ENCODE measurements at regions not wholly inside any gene's neighbourhood (a gene's known extent, or its start where the extent isn't known, plus 50 kb on each side); places are given as distances from the start of the nearest gene placed in this dataset.

- peaks cover 0 to 1% (median 0%) of the 10 kb centered on the region in 4 donors for H3K9me3 ChIP-seq (ENCODE audit: control insufficient read depth in 4 of 4, low read length in 3 of 4)
- 98% methylated on average over 3 of the region's 3 CpGs for WGBS
- H3K4me1 ChIP-seq (ENCODE audit: control insufficient read depth in 4 of 4, insufficient read depth in 4 of 4, low read length in 3 of 4) = no peaks in the 10 kb centered on the region
- no peaks in the 10 kb centered on the region for H3K36me3 ChIP-seq (ENCODE audit: control insufficient read depth in 4 of 4, insufficient read depth in 3 of 4, low read depth in 1 of 4, low read length in 3 of 4)
- H3K9ac ChIP-seq (ENCODE audit: low read depth in 1 of 2, low read length in 2 of 2) = no peak overlapping the region
- no peaks in the 10 kb centered on the region for H3K27me3 ChIP-seq (ENCODE audit: control insufficient read depth in 4 of 4, insufficient read depth in 4 of 4, low read length in 3 of 4)
- no peak overlapping the region for H3K4me3 ChIP-seq (ENCODE audit: low read depth in 1 of 3, low read length in 3 of 3)
- TF ChIP-seq, protein P1, sequence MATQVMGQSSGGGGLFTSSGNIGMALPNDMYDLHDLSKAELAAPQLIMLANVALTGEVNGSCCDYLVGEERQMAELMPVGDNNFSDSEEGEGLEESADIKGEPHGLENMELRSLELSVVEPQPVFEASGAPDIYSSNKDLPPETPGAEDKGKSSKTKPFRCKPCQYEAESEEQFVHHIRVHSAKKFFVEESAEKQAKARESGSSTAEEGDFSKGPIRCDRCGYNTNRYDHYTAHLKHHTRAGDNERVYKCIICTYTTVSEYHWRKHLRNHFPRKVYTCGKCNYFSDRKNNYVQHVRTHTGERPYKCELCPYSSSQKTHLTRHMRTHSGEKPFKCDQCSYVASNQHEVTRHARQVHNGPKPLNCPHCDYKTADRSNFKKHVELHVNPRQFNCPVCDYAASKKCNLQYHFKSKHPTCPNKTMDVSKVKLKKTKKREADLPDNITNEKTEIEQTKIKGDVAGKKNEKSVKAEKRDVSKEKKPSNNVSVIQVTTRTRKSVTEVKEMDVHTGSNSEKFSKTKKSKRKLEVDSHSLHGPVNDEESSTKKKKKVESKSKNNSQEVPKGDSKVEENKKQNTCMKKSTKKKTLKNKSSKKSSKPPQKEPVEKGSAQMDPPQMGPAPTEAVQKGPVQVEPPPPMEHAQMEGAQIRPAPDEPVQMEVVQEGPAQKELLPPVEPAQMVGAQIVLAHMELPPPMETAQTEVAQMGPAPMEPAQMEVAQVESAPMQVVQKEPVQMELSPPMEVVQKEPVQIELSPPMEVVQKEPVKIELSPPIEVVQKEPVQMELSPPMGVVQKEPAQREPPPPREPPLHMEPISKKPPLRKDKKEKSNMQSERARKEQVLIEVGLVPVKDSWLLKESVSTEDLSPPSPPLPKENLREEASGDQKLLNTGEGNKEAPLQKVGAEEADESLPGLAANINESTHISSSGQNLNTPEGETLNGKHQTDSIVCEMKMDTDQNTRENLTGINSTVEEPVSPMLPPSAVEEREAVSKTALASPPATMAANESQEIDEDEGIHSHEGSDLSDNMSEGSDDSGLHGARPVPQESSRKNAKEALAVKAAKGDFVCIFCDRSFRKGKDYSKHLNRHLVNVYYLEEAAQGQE (IDR thresholded peaks at IDR 0.05) = no peak
- TF ChIP-seq, protein P2, sequence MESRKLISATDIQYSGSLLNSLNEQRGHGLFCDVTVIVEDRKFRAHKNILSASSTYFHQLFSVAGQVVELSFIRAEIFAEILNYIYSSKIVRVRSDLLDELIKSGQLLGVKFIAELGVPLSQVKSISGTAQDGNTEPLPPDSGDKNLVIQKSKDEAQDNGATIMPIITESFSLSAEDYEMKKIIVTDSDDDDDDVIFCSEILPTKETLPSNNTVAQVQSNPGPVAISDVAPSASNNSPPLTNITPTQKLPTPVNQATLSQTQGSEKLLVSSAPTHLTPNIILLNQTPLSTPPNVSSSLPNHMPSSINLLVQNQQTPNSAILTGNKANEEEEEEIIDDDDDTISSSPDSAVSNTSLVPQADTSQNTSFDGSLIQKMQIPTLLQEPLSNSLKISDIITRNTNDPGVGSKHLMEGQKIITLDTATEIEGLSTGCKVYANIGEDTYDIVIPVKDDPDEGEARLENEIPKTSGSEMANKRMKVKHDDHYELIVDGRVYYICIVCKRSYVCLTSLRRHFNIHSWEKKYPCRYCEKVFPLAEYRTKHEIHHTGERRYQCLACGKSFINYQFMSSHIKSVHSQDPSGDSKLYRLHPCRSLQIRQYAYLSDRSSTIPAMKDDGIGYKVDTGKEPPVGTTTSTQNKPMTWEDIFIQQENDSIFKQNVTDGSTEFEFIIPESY (IDR thresholded peaks at IDR 0.05) = no peak
- no peak for DNase-seq (ENCODE audit: low spot score)
- no peak overlapping the region for H3K27ac ChIP-seq (ENCODE audit: low read depth in 1 of 2, low read length in 2 of 2)
Observed at GRCh38 chr9:3682186-3682585, 156.4 kb upstream of the RFX3 start.

- no peaks in the 10 kb centered on the region for H3K27me3 ChIP-seq (ENCODE audit: control insufficient read depth in 4 of 4, insufficient read depth in 4 of 4, low read length in 3 of 4)
- H3K9ac ChIP-seq (ENCODE audit: low read depth in 1 of 2, low read length in 2 of 2) = no peak overlapping the region
- H3K9me3 ChIP-seq (ENCODE audit: control insufficient read depth in 4 of 4, low read length in 3 of 4) = no peaks in the 10 kb centered on the region
- no peak for TF ChIP-seq RAD21 (IDR thresholded peaks at IDR 0.05)
- 96% methylated on average over 4 of the region's 4 CpGs for WGBS
- no peak overlapping the region for H3K27ac ChIP-seq (ENCODE audit: low read depth in 1 of 2, low read length in 2 of 2)
- DNase-seq (ENCODE audit: low spot score) = no peak
- H3K4me3 ChIP-seq (ENCODE audit: low read depth in 1 of 3, low read length in 3 of 3) = no peak overlapping the region
- no peaks in the 10 kb centered on the region for H3K4me1 ChIP-seq (ENCODE audit: control insufficient read depth in 4 of 4, insufficient read depth in 4 of 4, low read length in 3 of 4)
- H3K36me3 ChIP-seq (ENCODE audit: control insufficient read depth in 4 of 4, insufficient read depth in 3 of 4, low read depth in 1 of 4, low read length in 3 of 4) = no peaks in the 10 kb centered on the region
Observed at GRCh38 chr9:3677541-3677940, 151.7 kb upstream of the RFX3 start.

DNA sequence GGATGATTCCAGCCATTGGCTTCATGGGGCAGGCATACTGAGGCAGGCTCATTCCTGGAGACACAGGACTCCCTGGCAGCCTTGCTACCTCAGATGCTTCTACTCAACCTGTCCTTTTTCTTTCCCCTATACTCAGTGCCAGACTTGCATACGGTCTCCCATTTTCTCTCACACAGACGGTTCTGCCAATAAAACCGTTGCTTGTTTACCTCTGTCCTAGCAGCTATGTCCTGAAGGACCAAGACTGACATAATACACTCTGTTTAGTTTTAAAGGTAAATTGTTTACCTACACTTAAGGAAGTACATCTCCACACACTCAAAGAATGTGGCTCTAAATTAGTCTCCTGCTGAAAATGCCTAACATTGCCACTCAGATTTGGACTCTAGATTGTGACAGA is 151.0 kb upstream of the RFX3 start:
- Histone ChIP-seq H3K27me3 (ENCODE audit: control insufficient read depth in 4 of 4, insufficient read depth in 4 of 4, low read length in 3 of 4) (no peaks in the 10 kb centered on the region), H3K4me1 (ENCODE audit: control insufficient read depth in 4 of 4, insufficient read depth in 4 of 4, low read length in 3 of 4) (no peaks in the 10 kb centered on the region), H3K9me3 (ENCODE audit: control insufficient read depth in 4 of 4, low read length in 3 of 4) (no peaks in the 10 kb centered on the region), H3K4me3 (ENCODE audit: low read depth in 1 of 3, low read length in 3 of 3) (no peak overlapping the region), H3K27ac (ENCODE audit: low read depth in 1 of 2, low read length in 2 of 2) (no peak overlapping the region), H3K9ac (ENCODE audit: low read depth in 1 of 2, low read length in 2 of 2) (no peak overlapping the region), H3K36me3 (ENCODE audit: control insufficient read depth in 4 of 4, insufficient read depth in 3 of 4, low read depth in 1 of 4, low read length in 3 of 4) (no peaks in the 10 kb centered on the region)
- no peak for TF ChIP-seq MAX (IDR thresholded peaks at IDR 0.05)
- no peak for TF ChIP-seq NR2F2 (IDR thresholded peaks at IDR 0.05)
- no peak for TF ChIP-seq JUND (IDR thresholded peaks at IDR 0.05)
- TF ChIP-seq, protein P1 (IDR thresholded peaks at IDR 0.05) = no peak
- TF ChIP-seq RAD21 (IDR thresholded peaks at IDR 0.05) = no peak
- no peak for TF ChIP-seq FOXA2 (IDR thresholded peaks at IDR 0.05)
- WGBS = 70% methylated on average over 3 of the region's 3 CpGs
- DNase-seq (ENCODE audit: low spot score) = no peak

All from liver (tissue), 7 donors.